ENCODE measurements at regions not wholly inside any gene's neighbourhood (a gene's known extent, or its start where the extent isn't known, plus 50 kb on each side); places are given as distances from the start of the nearest gene placed in this dataset.
"Not testable (repeated sequence)": the region's sequence is repeated elsewhere in the genome, so short reads cannot be mapped to it uniquely, and the experiment has no call there.

DNA sequence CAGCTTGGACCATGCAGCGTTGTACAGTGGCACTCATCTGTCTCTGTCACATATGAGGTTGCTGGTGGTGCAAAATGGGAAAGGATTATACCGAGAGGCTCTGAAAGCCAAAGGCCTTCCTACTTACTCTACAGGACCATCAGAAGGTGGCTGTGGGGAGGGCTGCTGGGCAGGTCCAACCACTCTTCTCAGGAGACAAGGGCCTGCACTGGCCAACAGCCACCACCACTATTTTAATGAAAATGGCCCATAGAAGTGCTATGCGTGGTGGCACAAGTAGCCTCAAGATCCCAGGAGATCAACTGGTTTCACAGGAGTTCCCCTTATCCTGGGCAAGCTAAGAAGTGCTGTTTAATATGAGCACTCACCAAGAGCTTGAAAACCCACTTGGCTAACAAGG is 52.3 kb downstream of the MRPL57 start:
- DNase-seq (ENCODE audit: low read depth in 2 of 2), result no peak

DNA sequence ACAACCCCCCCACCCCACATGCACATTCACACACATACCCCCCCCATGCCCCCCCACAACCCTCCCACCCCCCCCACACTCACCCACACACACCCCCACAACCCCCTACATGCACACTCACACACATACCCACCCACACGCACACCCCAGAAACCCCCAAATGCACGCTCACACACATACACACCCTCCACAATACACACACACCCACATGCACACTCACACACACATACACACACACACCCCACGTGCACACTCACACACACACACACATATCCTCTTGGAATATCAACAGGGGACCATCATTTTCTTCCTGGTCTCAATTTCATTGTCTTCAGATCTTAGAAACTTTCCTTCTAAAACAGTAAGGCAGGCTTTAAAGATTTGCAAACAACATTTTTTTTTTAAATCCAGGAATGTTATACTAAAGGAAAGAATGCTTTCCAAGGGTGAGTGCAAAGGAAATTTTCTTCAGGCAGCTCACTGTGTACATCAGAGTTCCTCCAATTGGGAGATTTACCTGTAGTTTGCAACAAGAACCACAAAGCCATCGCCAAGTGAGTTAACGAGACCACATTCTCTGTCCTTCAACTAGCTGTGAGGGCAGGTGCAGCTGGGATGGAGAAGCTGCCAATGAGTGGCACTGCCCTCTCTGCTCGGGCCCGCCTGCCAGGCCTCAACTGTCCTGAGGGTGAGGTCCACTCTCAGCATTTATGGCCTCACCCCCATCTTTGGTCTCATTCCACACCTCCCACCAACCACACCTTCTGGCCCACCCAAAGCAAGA is 53.0 kb downstream of the MRPL57 start:
- DNase-seq (ENCODE audit: low read depth in 2 of 2), result no peak

DNA sequence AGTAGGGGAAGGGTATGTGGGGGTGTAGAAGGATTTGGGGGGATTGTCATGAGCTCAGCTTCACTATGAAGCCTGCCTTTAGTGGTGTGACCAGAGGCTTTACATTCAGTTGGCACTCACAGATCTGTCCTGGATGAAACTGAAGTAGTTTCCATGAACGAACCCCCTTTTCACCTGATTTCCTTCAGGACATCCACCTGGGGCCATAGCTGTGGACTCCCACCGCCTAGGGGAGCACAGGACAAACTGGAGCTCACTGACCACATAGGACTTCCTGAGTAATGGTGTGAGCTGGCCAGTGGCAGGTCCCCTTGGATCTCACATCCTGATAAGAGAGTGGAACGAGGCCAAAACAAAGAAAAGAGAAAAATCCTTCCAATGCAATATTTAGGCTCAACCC is 54.1 kb downstream of the MRPL57 start:
- no peak for DNase-seq (ENCODE audit: low read depth in 2 of 2)

- DNase-seq (ENCODE audit: low read depth in 2 of 2), result no peak
Observed at GRCh38 chr13:21231426-21231940, 55.0 kb downstream of the MRPL57 start.

GRCh38 chr13:21232196-21232595 is 55.7 kb downstream of the MRPL57 start:
- DNase-seq (ENCODE audit: low read depth in 2 of 2), result no peak

DNA sequence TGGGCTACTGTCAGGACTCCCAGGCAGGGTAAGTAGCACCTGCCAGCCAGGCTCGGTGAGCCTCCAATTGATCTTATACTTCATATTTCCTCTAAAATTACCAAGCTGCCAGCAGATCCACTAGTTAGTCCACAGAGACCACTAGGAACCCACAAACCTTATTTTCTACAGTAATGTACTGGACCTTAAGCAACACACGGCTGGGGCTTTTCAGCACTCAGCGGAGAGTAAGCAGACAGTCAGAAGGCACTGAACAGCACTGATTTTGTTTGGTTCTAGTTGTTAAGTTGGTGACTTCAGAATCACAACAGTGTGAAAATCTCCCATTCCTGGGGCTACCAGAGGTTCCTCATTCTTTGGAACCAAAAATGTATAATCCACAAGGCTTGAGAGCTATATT is 56.1 kb downstream of the MRPL57 start:
- no peak for DNase-seq (ENCODE audit: low read depth in 2 of 2)

DNA sequence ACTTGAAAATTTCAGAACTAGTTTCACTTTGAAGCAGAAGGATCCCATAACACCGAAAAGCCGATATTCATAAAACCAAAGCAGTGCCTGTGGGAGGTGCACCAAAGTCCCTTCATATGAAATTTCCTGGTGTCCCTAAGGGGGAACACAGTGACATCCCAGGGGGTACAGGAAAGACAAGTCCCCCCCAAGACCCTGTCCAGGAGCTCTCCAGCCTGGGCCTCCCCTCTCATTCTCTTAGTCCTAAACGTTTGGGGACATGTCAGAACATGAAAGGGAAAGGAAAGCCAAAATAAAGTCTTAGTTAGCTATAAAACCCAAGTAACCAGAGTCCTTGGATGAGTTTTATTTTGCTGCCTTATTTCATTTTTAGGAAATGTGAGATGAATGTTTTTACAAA is 56.6 kb downstream of the MRPL57 start:
- no peak for DNase-seq (ENCODE audit: low read depth in 2 of 2)

GRCh38 chr13:21234526-21234925 is 58.1 kb downstream of the MRPL57 start:
- DNase-seq (ENCODE audit: low read depth in 2 of 2), result no peak

GRCh38 chr13:21235174-21235573 is 58.7 kb downstream of the MRPL57 start:
- no peak for DNase-seq (ENCODE audit: low read depth in 2 of 2)

GRCh38 chr13:21237081-21237480 is 60.6 kb downstream of the MRPL57 start:
- DNase-seq (ENCODE audit: low read depth in 2 of 2), result no peak

DNA sequence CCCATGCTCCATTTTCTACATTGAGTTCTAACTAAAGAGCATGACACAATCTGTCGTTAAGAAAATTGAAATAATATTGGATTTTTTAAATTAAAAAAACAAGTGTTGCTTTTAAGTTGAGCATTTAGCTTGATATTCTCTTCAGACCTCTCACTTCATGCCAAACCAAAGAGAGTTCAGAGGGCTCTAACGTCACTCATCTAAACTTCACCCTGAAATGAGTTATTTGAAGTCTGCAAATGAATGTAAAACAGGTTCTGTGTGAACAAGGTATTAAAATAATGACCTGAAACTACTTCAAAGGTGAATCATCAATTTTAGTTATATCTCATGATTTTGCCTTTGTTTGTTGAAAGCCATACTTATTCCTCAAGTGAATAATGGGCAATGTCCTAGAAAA is 61.8 kb downstream of the MRPL57 start:
- DNase-seq (ENCODE audit: low read depth in 2 of 2), result no peak

DNA sequence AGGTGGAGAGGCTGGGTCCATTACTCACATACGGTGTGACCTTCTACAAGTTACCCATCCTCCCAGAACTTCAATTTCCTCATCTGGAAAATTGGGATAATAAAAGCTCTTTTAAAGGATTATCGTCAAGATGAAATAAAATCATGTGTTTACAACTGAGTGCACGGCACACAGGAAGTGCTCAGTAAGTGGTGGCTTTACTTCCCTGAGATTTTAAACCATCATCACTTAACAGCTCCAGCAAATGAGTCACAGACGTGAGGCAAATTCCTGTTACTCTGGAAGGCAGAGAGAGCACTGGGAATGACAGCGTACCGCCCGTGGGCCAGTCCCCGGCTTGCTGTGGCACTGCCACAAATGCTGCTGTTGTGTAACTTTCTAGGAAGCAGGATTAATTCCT is 64.1 kb downstream of the MRPL57 start:
- no peak for DNase-seq (ENCODE audit: low read depth in 2 of 2)

DNA sequence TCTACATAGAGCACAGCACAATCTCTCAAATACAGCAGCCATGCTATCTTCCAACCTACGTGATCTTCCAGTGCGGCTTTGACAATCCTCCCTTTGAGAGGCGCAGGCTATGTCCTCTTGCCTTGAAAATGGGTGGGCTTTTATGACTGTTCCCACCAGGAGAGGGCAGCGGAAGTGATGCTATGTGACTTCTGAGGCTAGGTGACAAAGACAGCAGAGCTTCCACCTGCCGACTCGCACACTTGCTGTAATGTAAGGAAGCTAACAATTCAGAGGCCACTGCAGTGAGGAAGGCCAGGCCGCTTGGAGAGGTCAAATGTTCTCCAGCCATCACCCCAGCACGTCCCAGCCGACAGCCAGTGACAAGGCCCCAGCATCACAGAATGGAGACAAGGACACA is 65.8 kb downstream of the MRPL57 start:
- DNase-seq (ENCODE audit: low read depth in 2 of 2), result no peak

GRCh38 chr13:21243045-21243897 is 66.8 kb downstream of the MRPL57 start:
- no peak for DNase-seq (ENCODE audit: low read depth in 2 of 2)

- not testable (repeated sequence) for DNase-seq (ENCODE audit: low read depth in 2 of 2)
Observed at GRCh38 chr13:21243898-21244184, 67.4 kb downstream of the MRPL57 start.

- no peak for DNase-seq (ENCODE audit: low read depth in 2 of 2)
Observed at GRCh38 chr13:21246761-21247452, 70.4 kb downstream of the MRPL57 start.

DNA sequence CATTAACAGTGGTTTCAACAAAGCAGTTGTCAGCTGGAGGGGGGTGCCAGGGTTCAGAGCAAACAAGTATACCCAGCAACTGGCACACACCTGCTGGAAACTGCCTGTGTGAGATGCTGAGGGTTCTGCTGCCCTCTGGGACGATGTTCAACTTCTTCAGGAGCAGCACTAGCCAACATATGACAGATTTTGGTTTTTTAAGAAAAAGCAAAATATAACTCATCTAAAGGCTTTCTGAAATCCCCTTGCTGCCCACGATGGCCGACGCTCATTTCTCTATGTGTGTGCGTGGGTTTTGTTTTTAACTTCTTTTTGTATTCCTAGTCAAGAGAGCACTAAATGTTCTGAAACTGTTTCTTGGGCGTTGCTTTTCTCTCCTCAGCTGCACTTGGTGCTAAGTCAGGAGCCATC is 79.9 kb downstream of the MRPL57 start:
- DNase-seq (ENCODE audit: low read depth in 2 of 2), result no peak

DNA sequence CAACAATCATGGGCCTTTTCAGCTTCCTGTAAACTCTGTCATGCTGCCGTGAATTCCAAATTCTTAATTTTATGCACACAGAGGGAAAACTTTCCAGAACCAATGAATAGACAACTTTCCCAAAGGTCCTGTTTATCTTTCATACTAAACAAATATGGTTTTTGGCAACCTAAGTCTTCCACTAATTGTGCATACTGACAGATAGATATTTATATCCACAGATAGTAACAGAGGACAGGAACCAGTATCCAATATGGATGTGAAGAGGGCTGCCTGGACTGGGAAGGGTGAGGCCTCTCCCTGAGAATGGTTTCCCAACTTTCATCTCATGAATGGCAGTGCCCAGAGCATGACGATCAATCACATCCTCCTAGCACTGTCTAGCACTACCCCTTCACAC is 80.4 kb downstream of the MRPL57 start:
- no peak for DNase-seq (ENCODE audit: low read depth in 2 of 2)

- DNase-seq (ENCODE audit: low read depth in 2 of 2), result no peak
Observed at GRCh38 chr13:21259571-21260455, 83.4 kb downstream of the MRPL57 start.

DNA sequence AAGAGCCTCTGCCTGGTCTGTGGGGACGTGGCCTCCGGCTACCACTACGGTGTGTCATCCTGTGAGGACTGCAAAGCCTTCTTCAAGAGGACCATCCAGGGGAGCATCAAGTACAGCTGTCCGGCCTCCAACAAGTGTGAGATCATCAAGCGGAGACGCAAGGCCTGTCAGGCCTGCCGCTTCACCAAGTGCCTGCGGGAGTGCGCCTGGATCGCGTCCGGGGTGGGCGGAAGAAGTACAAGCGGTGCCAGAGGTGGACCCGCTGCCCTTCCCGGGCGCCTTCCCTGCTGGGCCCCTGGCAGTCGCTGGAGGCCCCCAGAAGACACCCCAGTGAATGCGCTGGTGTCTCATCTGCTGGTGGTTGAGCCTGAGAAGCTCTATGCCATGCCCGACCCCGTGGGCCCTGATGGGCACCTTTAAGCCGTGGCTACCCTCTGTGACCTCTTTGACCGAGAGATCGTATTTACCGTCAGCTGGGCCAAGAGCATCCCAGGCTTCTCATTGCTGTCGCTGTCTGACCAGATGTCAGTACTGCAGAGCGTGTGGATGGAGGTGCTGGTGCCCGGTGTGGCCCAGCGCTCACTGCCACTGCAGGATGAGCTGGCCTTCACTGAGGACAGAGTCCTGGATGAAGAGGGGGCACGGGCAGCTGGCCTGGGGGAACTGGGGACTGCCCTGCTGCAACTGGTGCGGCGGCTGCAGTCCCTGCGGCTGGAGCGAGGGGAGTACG is 84.3 kb downstream of the MRPL57 start:
- not testable (repeated sequence) for DNase-seq (ENCODE audit: low read depth in 2 of 2)

Measured in activated CD4-positive, alpha-beta T cell treated with anti-CD3 and anti-CD28 coated beads for 24 hours (primary cell).